ENCODE measurements at regions not wholly inside any gene's neighbourhood (a gene's known extent, or its start where the extent isn't known, plus 50 kb on each side); places are given as distances from the start of the nearest gene placed in this dataset.

- Histone ChIP-seq H3K9ac (ENCODE audit: insufficient read depth, low read depth, low read length) (no peak overlapping the region), H3K9me3 (ENCODE audit: low read length) (no peaks in the 10 kb centered on the region), H3K27ac (ENCODE audit: extremely low read length, insufficient read depth, low read length) (no peak overlapping the region), H2AFZ (ENCODE audit: low read length) (no peak overlapping the region), H4K20me1 (ENCODE audit: insufficient read depth, low read length) (no peaks in the 10 kb centered on the region), H3K36me3 (replicated peaks in 1 of 2; ENCODE audit: control insufficient read depth in 1 of 2, insufficient read depth in 2 of 2, low read length in 2 of 2) (no peaks in the 10 kb centered on the region), H3K79me2 (ENCODE audit: insufficient read depth, low read length) (no peaks in the 10 kb centered on the region), H3K4me1 (ENCODE audit: insufficient read depth, low read length) (no peaks in the 10 kb centered on the region), H3K4me2 (ENCODE audit: low read depth, low read length) (no peak overlapping the region), H3K27me3 (ENCODE audit: control insufficient read depth in 1 of 2, insufficient read depth in 2 of 2, low read length in 2 of 2) (no peaks in the 10 kb centered on the region), H3K4me3 (replicated peaks in 1 of 3; ENCODE audit: insufficient read depth in 1 of 3, low read depth in 2 of 3, low read length in 3 of 3) (no peak overlapping the region)
- FAIRE-seq, result no peak
- in situ Hi-C loops (cut with HindIII; ENCODE audit: extremely low pct_ligation_motif_present, low pct_unique_long_range_greater_than_20kb), result no loop called here
- POLR2A ChIA-PET, result no interaction called here
- intact Hi-C loops (cut with micrococcal nuclease; ENCODE audit: unreplicated experiment), result no loop called here
- no peak for DNase-seq (ENCODE audit: low spot score)
- TF ChIP-seq MED13 (CRISPR knock-in tag; IDR thresholded peaks at IDR 0.05) (no peak), ZNF543 (CRISPR knock-in tag; IDR thresholded peaks at IDR 0.05) (no peak), NFIB (CRISPR knock-in tag; IDR thresholded peaks at IDR 0.05; ENCODE audit: borderline replicate concordance) (no peak), ZKSCAN1 (IDR thresholded peaks at IDR 0.05; ENCODE audit: low read length) (no peak), HOMEZ (CRISPR knock-in tag; IDR thresholded peaks at IDR 0.05; ENCODE audit: low read depth) (no peak), ZNF574 (CRISPR knock-in tag; IDR thresholded peaks at IDR 0.05) (no peak), CREM (IDR thresholded peaks at IDR 0.05) (no peak), CREM (CRISPR knock-in tag; IDR thresholded peaks at IDR 0.05) (no peak), ZNF691 (CRISPR knock-in tag; IDR thresholded peaks at IDR 0.05; ENCODE audit: borderline replicate concordance, low read depth) (no peak), BRF2 (CRISPR knock-in tag; IDR thresholded peaks at IDR 0.05) (no peak), NR2F2 (IDR thresholded peaks at IDR 0.05; ENCODE audit: borderline replicate concordance, low read depth) (no peak), ZNF850 (CRISPR knock-in tag; conservative IDR thresholded peaks at IDR 0.05) (no peak), PRDM4 (CRISPR knock-in tag; IDR thresholded peaks at IDR 0.05; ENCODE audit: borderline replicate concordance) (no peak)
- WGBS (ENCODE audit: low lambda C conversion rate), result 5% methylated on average over 2 of the region's 4 CpGs
- CTCF ChIA-PET (ENCODE audit: low intra/inter-chr PET ratio, low total read pairs), result no interaction called here
- no TSS peak for BruUV-seq (replicated peaks)
- ATAC-seq, result no peak
Observed at GRCh38 chrX:47776292-47777006, 60.3 kb upstream of the ZNF81 start.
